ENCODE measurements at regions not wholly inside any gene's neighbourhood (a gene's known extent, or its start where the extent isn't known, plus 50 kb on each side); places are given as distances from the start of the nearest gene placed in this dataset.

DNA sequence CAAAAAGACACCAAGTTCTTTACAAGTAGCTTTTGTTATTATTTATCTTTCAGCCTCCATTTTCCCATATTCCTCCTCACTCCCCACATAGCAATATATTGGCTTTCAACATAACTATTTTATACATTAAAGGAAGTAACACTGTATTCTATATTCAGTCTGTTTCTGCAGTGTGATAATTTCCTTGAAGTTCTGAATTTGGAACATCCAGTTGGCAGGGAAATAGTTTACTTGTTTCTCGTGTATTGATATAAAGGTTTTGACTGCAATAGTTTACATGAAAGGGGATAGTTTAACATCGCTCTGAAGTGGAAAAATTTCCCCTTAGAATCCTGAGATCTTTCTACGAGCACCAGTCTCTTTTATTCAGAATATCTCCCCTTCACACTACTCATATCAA is 341.5 kb upstream of the ANO3 start:
- Histone ChIP-seq H3K4me2 (ENCODE audit: insufficient read depth, low read length) (no peak overlapping the region), H4K20me1 (ENCODE audit: insufficient read depth, low read length) (no peaks in the 10 kb centered on the region), H3K79me2 (ENCODE audit: insufficient read depth, low read length) (no peaks in the 10 kb centered on the region), H3K27me3 (ENCODE audit: insufficient read depth, low read length, poor library complexity) (no peaks in the 10 kb centered on the region), H3K36me3 (ENCODE audit: insufficient read depth, low read length) (no peaks in the 10 kb centered on the region), H3K27ac (ENCODE audit: low read length) (no peak overlapping the region), H3K4me1 (ENCODE audit: insufficient read depth, low read length) (no peaks in the 10 kb centered on the region), H3K4me3 (ENCODE audit: low read depth in 1 of 2, low read length in 2 of 2) (no peak overlapping the region), H2AFZ (ENCODE audit: low read depth, low read length) (no peak overlapping the region), H3K9me3 (ENCODE audit: insufficient read depth, low read length, severe bottlenecking) (no peaks in the 10 kb centered on the region), H3K9ac (ENCODE audit: low read depth, low read length) (no peak overlapping the region)
- ATAC-seq (ENCODE audit: insufficient read depth, low read depth) (no peak), DNase-seq (no peak)
- TF ChIP-seq EZH2 (IDR thresholded peaks at IDR 0.05; ENCODE audit: borderline replicate concordance, low read depth, low read length, severe bottlenecking) (no peak), CTCF (IDR thresholded peaks at IDR 0.05; ENCODE audit: borderline replicate concordance, extremely low read depth, low read length, poor library complexity, severe bottlenecking) (no peak)

DNA sequence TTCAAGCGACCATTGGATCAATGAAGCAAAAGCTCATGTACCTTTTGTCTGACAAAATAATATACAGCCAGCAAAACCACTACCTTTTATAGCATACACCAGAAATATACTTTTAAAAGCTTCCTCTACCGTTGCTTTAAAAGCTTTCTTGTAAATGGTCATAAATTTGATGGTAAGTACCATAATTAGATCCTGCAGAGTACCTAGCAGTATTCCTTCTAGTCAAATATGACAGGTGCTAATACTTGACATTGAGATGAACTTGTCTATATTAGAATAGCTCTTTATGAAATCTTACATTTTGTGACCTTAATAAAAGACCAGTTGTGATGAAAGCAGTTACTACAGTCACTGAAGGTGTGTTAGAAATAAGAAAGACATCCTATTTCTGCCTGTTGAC is 340.5 kb upstream of the ANO3 start:
- ATAC-seq (ENCODE audit: insufficient read depth, low read depth) (no peak), DNase-seq (no peak)
- Histone ChIP-seq H4K20me1 (ENCODE audit: insufficient read depth, low read length) (no peaks in the 10 kb centered on the region), H3K9me3 (ENCODE audit: insufficient read depth, low read length, severe bottlenecking) (no peaks in the 10 kb centered on the region), H2AFZ (ENCODE audit: low read depth, low read length) (no peak overlapping the region), H3K9ac (ENCODE audit: low read depth, low read length) (no peak overlapping the region), H3K4me2 (ENCODE audit: insufficient read depth, low read length) (no peak overlapping the region), H3K4me3 (ENCODE audit: low read depth in 1 of 2, low read length in 2 of 2) (no peak overlapping the region), H3K79me2 (ENCODE audit: insufficient read depth, low read length) (no peaks in the 10 kb centered on the region), H3K4me1 (ENCODE audit: insufficient read depth, low read length) (no peaks in the 10 kb centered on the region), H3K27me3 (ENCODE audit: insufficient read depth, low read length, poor library complexity) (no peaks in the 10 kb centered on the region), H3K27ac (ENCODE audit: low read length) (no peak overlapping the region), H3K36me3 (ENCODE audit: insufficient read depth, low read length) (no peaks in the 10 kb centered on the region)
- TF ChIP-seq EZH2 (IDR thresholded peaks at IDR 0.05; ENCODE audit: borderline replicate concordance, low read depth, low read length, severe bottlenecking) (no peak), CTCF (IDR thresholded peaks at IDR 0.05; ENCODE audit: borderline replicate concordance, extremely low read depth, low read length, poor library complexity, severe bottlenecking) (no peak)

DNA sequence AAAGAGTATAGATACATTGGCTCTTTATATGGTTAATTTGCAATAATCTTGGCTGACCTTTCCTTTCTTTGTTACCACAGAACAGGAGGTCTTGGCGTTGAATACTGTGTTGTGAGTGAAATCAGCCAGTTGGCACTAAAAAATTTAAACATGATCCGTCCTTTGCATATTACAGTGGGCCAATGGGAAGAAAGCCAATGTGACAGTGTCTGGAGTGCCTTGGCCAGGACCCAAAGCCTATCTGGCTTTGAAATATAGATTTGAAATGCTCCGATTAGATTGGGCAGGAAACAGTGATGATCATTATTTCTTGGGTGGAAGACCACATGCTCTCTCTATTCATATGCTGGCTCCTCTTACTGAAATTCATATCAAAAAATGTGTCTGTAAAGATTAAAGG is 339.6 kb upstream of the ANO3 start:
- no peak overlapping the region for H3K4me3 ChIP-seq (ENCODE audit: low read depth in 1 of 2, low read length in 2 of 2)
- TF ChIP-seq CTCF (IDR thresholded peaks at IDR 0.05; ENCODE audit: borderline replicate concordance, extremely low read depth, low read length, poor library complexity, severe bottlenecking), result no peak
- no peak for TF ChIP-seq EZH2 (IDR thresholded peaks at IDR 0.05; ENCODE audit: borderline replicate concordance, low read depth, low read length, severe bottlenecking)
- no peak overlapping the region for H3K4me2 ChIP-seq (ENCODE audit: insufficient read depth, low read length)
- H3K36me3 ChIP-seq (ENCODE audit: insufficient read depth, low read length), result no peaks in the 10 kb centered on the region
- H3K27ac ChIP-seq (ENCODE audit: low read length), result no peak overlapping the region
- H4K20me1 ChIP-seq (ENCODE audit: insufficient read depth, low read length), result no peaks in the 10 kb centered on the region
- no peaks in the 10 kb centered on the region for H3K79me2 ChIP-seq (ENCODE audit: insufficient read depth, low read length)
- H3K9ac ChIP-seq (ENCODE audit: low read depth, low read length), result no peak overlapping the region
- ATAC-seq (ENCODE audit: insufficient read depth, low read depth), result no peak
- DNase-seq, result no peak
- H2AFZ ChIP-seq (ENCODE audit: low read depth, low read length), result no peak overlapping the region
- no peaks in the 10 kb centered on the region for H3K4me1 ChIP-seq (ENCODE audit: insufficient read depth, low read length)
- no peaks in the 10 kb centered on the region for H3K27me3 ChIP-seq (ENCODE audit: insufficient read depth, low read length, poor library complexity)
- no peaks in the 10 kb centered on the region for H3K9me3 ChIP-seq (ENCODE audit: insufficient read depth, low read length, severe bottlenecking)

- no peaks in the 10 kb centered on the region for H3K79me2 ChIP-seq (ENCODE audit: insufficient read depth, low read length)
- DNase-seq (no peak), ATAC-seq (ENCODE audit: insufficient read depth, low read depth) (no peak)
- no peaks in the 10 kb centered on the region for H4K20me1 ChIP-seq (ENCODE audit: insufficient read depth, low read length)
- H3K9me3 ChIP-seq (ENCODE audit: insufficient read depth, low read length, severe bottlenecking), result no peaks in the 10 kb centered on the region
- TF ChIP-seq EZH2 (IDR thresholded peaks at IDR 0.05; ENCODE audit: borderline replicate concordance, low read depth, low read length, severe bottlenecking) (no peak), CTCF (IDR thresholded peaks at IDR 0.05; ENCODE audit: borderline replicate concordance, extremely low read depth, low read length, poor library complexity, severe bottlenecking) (no peak)
- H3K36me3 ChIP-seq (ENCODE audit: insufficient read depth, low read length), result no peaks in the 10 kb centered on the region
- no peak overlapping the region for H3K9ac ChIP-seq (ENCODE audit: low read depth, low read length)
- no peaks in the 10 kb centered on the region for H3K27me3 ChIP-seq (ENCODE audit: insufficient read depth, low read length, poor library complexity)
- H3K4me3 ChIP-seq (ENCODE audit: low read depth in 1 of 2, low read length in 2 of 2), result no peak overlapping the region
- no peak overlapping the region for H2AFZ ChIP-seq (ENCODE audit: low read depth, low read length)
- no peak overlapping the region for H3K4me2 ChIP-seq (ENCODE audit: insufficient read depth, low read length)
- H3K4me1 ChIP-seq (ENCODE audit: insufficient read depth, low read length), result no peaks in the 10 kb centered on the region
- no peak overlapping the region for H3K27ac ChIP-seq (ENCODE audit: low read length)
Measured at GRCh38 chr11:25993016-25993415, 338.9 kb upstream of the ANO3 start.

Measured in DND-41 (cell line).